Ovary (tissue), 7 donors: ENCODE measurements at regions not wholly inside any gene's neighbourhood (a gene's known extent, or its start where the extent isn't known, plus 50 kb on each side); places are given as distances from the start of the nearest gene placed in this dataset.

Experiments
- DNase-seq, 5 donors: peaks; one replicate each; pipeline ENCODE4 v3.0.0-alpha.2; 2019 to 2020
- H3K27ac ChIP-seq, 2 donors: fragments of 200-600 bp; one replicate each; pipeline versions ENCODE4 v1.5.1 to v1.8.0; 2019 to 2022
- H3K27me3 ChIP-seq: fragments of 200-600 bp; one replicate; pipeline ENCODE4 v1.8.0; 2022
- H3K36me3 ChIP-seq: fragments of 200-600 bp; sonication (generic); one replicate; pipeline ENCODE4 v1.5.1; 2019
- H3K4me1 ChIP-seq: one replicate; pipeline ENCODE4 v1.8.1; 2013; ENCODE audit warnings: mild to moderate bottlenecking, moderate library complexity; ENCODE audit not compliant: insufficient read depth
- H3K4me3 ChIP-seq: fragments of 200-600 bp; sonication (generic); one replicate; pipeline ENCODE4 v1.5.1; 2017
- H3K9me3 ChIP-seq, 2 donors: fragments of 200-600 bp in 1 of 2; sonication (generic) in 1 of 2; one replicate each; pipeline versions ENCODE4 v1.5.1 to v1.8.1; 2013 to 2019; ENCODE audit warnings: mild to moderate bottlenecking in 1 of 2, moderate library complexity in 1 of 2
- EP300 ChIP-seq: sonication (generic); formaldehyde crosslinking; IDR thresholded peaks from one replicate; pipeline ENCODE4 v1.6.1; 2017; ENCODE audit warnings: antibody characterized with exemption
- POLR2A ChIP-seq: fragments of 450-650 bp; IDR thresholded peaks from one replicate; pipeline ENCODE4 v1.6.1; 2017; ENCODE audit warnings: antibody characterized with exemption, mild to moderate bottlenecking, moderate library complexity
- WGBS, 3 donors: extraction: QIAGEN DNeasy Blood & Tissue Kit in 1 of 3; methylation state at CpG; one replicate each; pipeline versions ENCODE4 v1.1.5 to v1.1.7; 2013 to 2017; 5-methylcytosine and 5-hydroxymethylcytosine counted together
- intact Hi-C, 4 donors: fragments of 100-400 bp; cut with DNase I; formaldehyde crosslinking; loops; one replicate each; pipeline versions ENCODE4 v1.11.0 to v1.15.1; 2022 to 2023
- TF ChIP-seq, protein P1 (sequence below), 3 donors: fragments of 450-650 bp in 2 of 3; fragments of 200-600 bp in 1 of 3; IDR thresholded peaks; one replicate each; pipeline versions ENCODE4 v1.5.1 to v1.8.0; 2016 to 2022; ENCODE audit warnings: antibody characterized with exemption in 3 of 3, mild to moderate bottlenecking in 1 of 3
- donor health status: DM: no; HTN: no; CAD: no; lungs with moderate emphysema.
- donor health status: DM: no; HTN: no; CAD: no.
- donor health status: Bipolar disorder and iron deficiency.
- donor health status: DM: no; HTN: no; CAD: no.
- donor health status: DM: yes; HTN: yes; CAD: no.

DNA sequence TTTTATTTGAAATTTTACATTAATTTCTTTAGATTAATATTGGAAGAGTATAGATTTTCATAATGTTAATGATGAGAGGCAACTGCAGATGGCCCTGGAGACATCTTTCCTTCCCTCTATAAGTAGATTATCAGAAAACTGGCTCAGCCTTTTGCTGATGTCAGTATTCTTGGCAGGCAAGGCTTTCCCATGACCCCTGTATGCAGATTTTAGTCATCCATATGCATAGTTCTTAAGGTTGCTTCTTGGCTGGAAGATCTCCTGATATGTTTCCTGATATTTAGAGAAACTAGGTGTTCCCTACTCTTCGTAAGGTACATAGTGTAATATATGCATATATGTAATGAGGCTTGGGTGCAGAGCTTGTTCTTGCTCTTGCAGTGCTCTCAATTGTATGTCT, 911.4 kb downstream of the EPHA3 start:
- Histone ChIP-seq H3K27ac (no peak overlapping the region), H3K9me3 (no peaks in the 10 kb centered on the region), H3K4me1 (peaks cover 5% of the 10 kb centered on the region), H3K4me3 (no peak overlapping the region), H3K36me3 (no peaks in the 10 kb centered on the region), H3K27me3 (no peaks in the 10 kb centered on the region)
- WGBS, 3 donors: 90 to 99% (median 94%) methylated on average over 1 of the region's 1 CpG
- TF ChIP-seq, protein P1, sequence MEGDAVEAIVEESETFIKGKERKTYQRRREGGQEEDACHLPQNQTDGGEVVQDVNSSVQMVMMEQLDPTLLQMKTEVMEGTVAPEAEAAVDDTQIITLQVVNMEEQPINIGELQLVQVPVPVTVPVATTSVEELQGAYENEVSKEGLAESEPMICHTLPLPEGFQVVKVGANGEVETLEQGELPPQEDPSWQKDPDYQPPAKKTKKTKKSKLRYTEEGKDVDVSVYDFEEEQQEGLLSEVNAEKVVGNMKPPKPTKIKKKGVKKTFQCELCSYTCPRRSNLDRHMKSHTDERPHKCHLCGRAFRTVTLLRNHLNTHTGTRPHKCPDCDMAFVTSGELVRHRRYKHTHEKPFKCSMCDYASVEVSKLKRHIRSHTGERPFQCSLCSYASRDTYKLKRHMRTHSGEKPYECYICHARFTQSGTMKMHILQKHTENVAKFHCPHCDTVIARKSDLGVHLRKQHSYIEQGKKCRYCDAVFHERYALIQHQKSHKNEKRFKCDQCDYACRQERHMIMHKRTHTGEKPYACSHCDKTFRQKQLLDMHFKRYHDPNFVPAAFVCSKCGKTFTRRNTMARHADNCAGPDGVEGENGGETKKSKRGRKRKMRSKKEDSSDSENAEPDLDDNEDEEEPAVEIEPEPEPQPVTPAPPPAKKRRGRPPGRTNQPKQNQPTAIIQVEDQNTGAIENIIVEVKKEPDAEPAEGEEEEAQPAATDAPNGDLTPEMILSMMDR (IDR thresholded peaks at IDR 0.05): no peak
- no peak for TF ChIP-seq POLR2A
- no peak for TF ChIP-seq EP300
- intact Hi-C loops: no loop called here
- DNase-seq: no peak

DNA sequence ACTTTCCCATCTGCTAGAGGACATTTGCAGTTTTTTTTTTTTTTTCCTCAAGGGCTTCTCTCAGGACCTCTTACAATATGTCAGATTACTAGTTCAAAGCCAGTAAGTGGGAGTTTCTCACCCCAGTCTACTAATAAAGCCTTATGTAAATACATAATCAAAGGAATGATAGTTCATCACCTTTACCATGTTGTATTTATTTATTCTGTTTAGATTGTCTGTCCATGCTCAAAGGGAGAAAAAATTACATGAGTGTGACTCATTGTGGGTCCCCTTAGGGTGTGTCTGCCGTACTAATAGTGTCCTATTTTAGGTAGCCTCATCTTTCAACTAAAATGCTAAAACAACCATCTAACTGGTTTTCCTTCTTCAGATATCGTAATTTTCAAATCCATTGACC, 917.6 kb downstream of the EPHA3 start:
- Histone ChIP-seq H3K27ac (no peak overlapping the region), H3K4me3 (no peak overlapping the region), H3K36me3 (no peaks in the 10 kb centered on the region), H3K27me3 (no peaks in the 10 kb centered on the region), H3K9me3 (no peaks in the 10 kb centered on the region), H3K4me1 (no peaks in the 10 kb centered on the region)
- no peak for DNase-seq
- 83 to 90% (median 87%) methylated on average over 2 of the region's 2 CpGs for WGBS, 3 donors
- TF ChIP-seq EP300 (no peak), POLR2A (no peak)
- TF ChIP-seq, protein P1 (IDR thresholded peaks at IDR 0.05): no peak
- intact Hi-C loops: no loop called here

DNA sequence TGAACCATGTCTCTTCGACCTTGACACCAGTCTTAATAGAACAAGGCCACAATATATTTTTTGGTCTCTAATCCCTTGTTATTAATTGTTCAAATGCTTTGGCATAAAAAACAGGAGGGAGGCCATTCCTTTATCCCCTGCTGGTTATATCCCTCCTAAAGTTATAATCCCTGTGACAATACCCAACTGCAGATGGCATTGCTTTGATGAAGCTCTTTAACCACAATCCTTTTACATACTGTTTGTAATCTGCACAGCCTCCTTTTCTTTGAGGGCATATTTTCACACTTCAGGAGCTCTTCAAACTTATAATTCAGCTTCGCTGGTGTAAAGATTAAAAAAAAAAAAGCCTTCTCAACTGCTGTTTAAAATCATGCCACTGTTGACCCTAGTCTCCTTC, 919.0 kb downstream of the EPHA3 start:
- Histone ChIP-seq H3K9me3 (no peaks in the 10 kb centered on the region), H3K27me3 (no peaks in the 10 kb centered on the region), H3K4me1 (no peaks in the 10 kb centered on the region), H3K27ac (no peak overlapping the region), H3K4me3 (no peak overlapping the region), H3K36me3 (no peaks in the 10 kb centered on the region)
- DNase-seq: no peak
- TF ChIP-seq, protein P1 (IDR thresholded peaks at IDR 0.05): no peak
- TF ChIP-seq EP300: no peak
- no peak for TF ChIP-seq POLR2A
- WGBS, 3 donors: 85 to 93% (median 87%) methylated on average over 2 of the region's 2 CpGs
- intact Hi-C loops: no loop called here

GRCh38 chr3:90031121-90031520, 923.7 kb downstream of the EPHA3 start:
- Histone ChIP-seq H3K4me3 (no peak overlapping the region), H3K27me3 (no peaks in the 10 kb centered on the region), H3K36me3 (no peaks in the 10 kb centered on the region), H3K9me3 (no peaks in the 10 kb centered on the region), H3K4me1 (no peaks in the 10 kb centered on the region), H3K27ac (no peak overlapping the region)
- DNase-seq: no peak
- no peak for TF ChIP-seq EP300
- TF ChIP-seq POLR2A: no peak
- TF ChIP-seq, protein P1 (IDR thresholded peaks at IDR 0.05): no peak
- intact Hi-C loops: no loop called here
